ENCODE measurements at regions not wholly inside any gene's neighbourhood (a gene's known extent, or its start where the extent isn't known, plus 50 kb on each side); places are given as distances from the start of the nearest gene placed in this dataset.

DNA sequence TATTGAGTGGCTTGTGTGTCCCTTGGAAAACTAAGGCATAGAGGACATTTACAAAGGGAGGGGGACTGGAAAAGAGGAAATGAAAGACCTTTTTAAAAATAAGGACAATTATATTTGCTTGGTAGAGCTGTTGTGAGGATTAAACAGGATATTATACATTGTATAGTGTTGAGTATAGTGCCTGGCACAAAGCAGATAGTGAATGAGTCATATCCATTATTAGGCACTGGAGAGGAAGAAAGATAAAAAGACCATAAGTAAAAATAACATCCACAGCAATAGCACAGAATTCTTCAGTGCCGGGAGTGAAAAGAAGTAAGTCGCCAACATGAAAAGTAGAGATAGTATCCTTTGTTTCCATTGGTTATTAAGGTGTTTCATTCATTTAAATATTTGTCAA is 623.3 kb downstream of the PDCD6IP start:
- DNase-seq (ENCODE audit: low read depth, low spot score), result no peak
- dilution Hi-C loops (cut with MboI; ENCODE audit: extremely low pct_ligation_motif_present, low sequenced_read_pairs), result no loop called here
- Histone ChIP-seq H3K4me3 (ENCODE audit: control insufficient read depth in 2 of 3, extremely low read depth in 1 of 3, insufficient read depth in 2 of 3, low read depth in 1 of 3, low read length in 3 of 3) (no peak overlapping the region), H3K4me1 (ENCODE audit: control insufficient read depth, extremely low read depth, insufficient read depth, low read length) (no peaks in the 10 kb centered on the region), H3K9me3 (ENCODE audit: control insufficient read depth, low read depth, low read length) (no peaks in the 10 kb centered on the region), H3K9ac (ENCODE audit: control insufficient read depth, extremely low read depth, insufficient read depth, low read length) (no peak overlapping the region), H2AFZ (ENCODE audit: control insufficient read depth, low read length) (no peak overlapping the region), H4K20me1 (ENCODE audit: control insufficient read depth, extremely low read depth, insufficient read depth, low read length) (no peaks in the 10 kb centered on the region), H3K36me3 (ENCODE audit: control insufficient read depth in 2 of 2, extremely low read depth in 1 of 2, insufficient read depth in 2 of 2, low read length in 2 of 2) (no peaks in the 10 kb centered on the region), H3K27ac (ENCODE audit: control insufficient read depth, insufficient read depth, low read length) (no peak overlapping the region), H3K27me3 (ENCODE audit: control insufficient read depth, extremely low read depth, insufficient read depth, low read length) (no peaks in the 10 kb centered on the region), H3K9me1 (ENCODE audit: control insufficient read depth, extremely low read depth, insufficient read depth, low read length) (no peaks in the 10 kb centered on the region), H3K79me2 (ENCODE audit: control insufficient read depth, insufficient read depth, low read length) (no peaks in the 10 kb centered on the region), H3K4me2 (ENCODE audit: control insufficient read depth, extremely low read depth, insufficient read depth, low read depth, low read length) (no peak overlapping the region)
- FAIRE-seq, result no peak
- TF ChIP-seq EZH2 (IDR thresholded peaks at IDR 0.05; ENCODE audit: low read length), result no peak
- TF ChIP-seq CTCF (optimal IDR thresholded peaks at IDR 0.05 in 1 of 3, IDR thresholded peaks at IDR 0.05 in 1 of 3, conservative IDR thresholded peaks at IDR 0.05 in 1 of 3; ENCODE audit: extremely low read depth in 1 of 3, insufficient read depth in 2 of 3, low read length in 3 of 3), result no peak

DNA sequence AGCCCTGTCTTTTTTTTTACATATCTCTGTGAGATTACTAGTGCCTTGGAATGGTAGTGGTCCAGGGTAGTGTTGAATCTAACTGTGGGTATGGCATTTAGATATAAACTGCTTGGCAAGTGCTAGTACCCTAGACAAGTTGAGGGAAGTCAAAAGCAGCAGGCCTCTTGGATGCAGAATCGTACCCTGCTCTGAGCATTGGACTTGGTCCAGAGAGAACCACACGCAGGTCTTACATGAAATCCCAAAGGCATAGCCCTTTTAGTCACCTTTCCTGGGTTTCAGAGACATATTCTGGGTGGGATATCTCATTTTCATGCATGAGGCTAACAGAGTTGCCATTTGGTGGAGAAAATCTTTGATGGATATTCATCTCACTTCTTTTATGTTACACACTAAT is 641.4 kb downstream of the PDCD6IP start:
- H3K4me3 ChIP-seq (ENCODE audit: control insufficient read depth in 2 of 3, extremely low read depth in 1 of 3, insufficient read depth in 2 of 3, low read depth in 1 of 3, low read length in 3 of 3), result no peak overlapping the region
- no peaks in the 10 kb centered on the region for H3K36me3 ChIP-seq (ENCODE audit: control insufficient read depth in 2 of 2, extremely low read depth in 1 of 2, insufficient read depth in 2 of 2, low read length in 2 of 2)
- DNase-seq (ENCODE audit: low read depth, low spot score), result no peak
- no peak for TF ChIP-seq EZH2 (IDR thresholded peaks at IDR 0.05; ENCODE audit: low read length)
- TF ChIP-seq CTCF (optimal IDR thresholded peaks at IDR 0.05 in 1 of 3, IDR thresholded peaks at IDR 0.05 in 1 of 3, conservative IDR thresholded peaks at IDR 0.05 in 1 of 3; ENCODE audit: extremely low read depth in 1 of 3, insufficient read depth in 2 of 3, low read length in 3 of 3), result no peak
- H3K9me3 ChIP-seq (ENCODE audit: control insufficient read depth, low read depth, low read length), result no peaks in the 10 kb centered on the region
- H3K79me2 ChIP-seq (ENCODE audit: control insufficient read depth, insufficient read depth, low read length), result no peaks in the 10 kb centered on the region
- H4K20me1 ChIP-seq (ENCODE audit: control insufficient read depth, extremely low read depth, insufficient read depth, low read length), result no peaks in the 10 kb centered on the region
- H2AFZ ChIP-seq (ENCODE audit: control insufficient read depth, low read length), result no peak overlapping the region
- H3K27ac ChIP-seq (ENCODE audit: control insufficient read depth, insufficient read depth, low read length), result no peak overlapping the region
- dilution Hi-C loops (cut with MboI; ENCODE audit: extremely low pct_ligation_motif_present, low sequenced_read_pairs), result no loop called here
- H3K9me1 ChIP-seq (ENCODE audit: control insufficient read depth, extremely low read depth, insufficient read depth, low read length), result no peaks in the 10 kb centered on the region
- no peaks in the 10 kb centered on the region for H3K4me1 ChIP-seq (ENCODE audit: control insufficient read depth, extremely low read depth, insufficient read depth, low read length)
- H3K9ac ChIP-seq (ENCODE audit: control insufficient read depth, extremely low read depth, insufficient read depth, low read length), result no peak overlapping the region
- no peak for FAIRE-seq
- H3K27me3 ChIP-seq (ENCODE audit: control insufficient read depth, extremely low read depth, insufficient read depth, low read length), result no peaks in the 10 kb centered on the region
- no peak overlapping the region for H3K4me2 ChIP-seq (ENCODE audit: control insufficient read depth, extremely low read depth, insufficient read depth, low read depth, low read length)

All from keratinocyte (primary cell).